Adipocyte (in vitro differentiated cells): ENCODE measurements at regions not wholly inside any gene's neighbourhood (a gene's known extent, or its start where the extent isn't known, plus 50 kb on each side); places are given as distances from the start of the nearest gene placed in this dataset.
"Not testable (repeated sequence)": the region's sequence is repeated elsewhere in the genome, so short reads cannot be mapped to it uniquely, and the experiment has no call there.

Source experiments
- DNase-seq: peaks from one replicate; pipeline ENCODE4 v3.0.0-alpha.2; 2015; ENCODE audit warnings: low read depth
- H3K27me3 ChIP-seq: replicated peaks from 2 replicates; pipeline ENCODE4 v1.7.0; 2013; ENCODE audit warnings: mild to moderate bottlenecking, low read length, moderate library complexity; ENCODE audit not compliant: control insufficient read depth, insufficient read depth
- H3K36me3 ChIP-seq: 2 replicates; pipeline ENCODE4 v1.7.0; 2013; ENCODE audit warnings: low read length, mild to moderate bottlenecking, moderate library complexity; ENCODE audit not compliant: control insufficient read depth, insufficient read depth, severe bottlenecking
- H3K4me1 ChIP-seq: 2 replicates; pipeline ENCODE4 v1.7.0; 2013; ENCODE audit warnings: mild to moderate bottlenecking, low read length, moderate library complexity; ENCODE audit not compliant: control insufficient read depth, insufficient read depth
- H3K4me3 ChIP-seq: 2 replicates; pipeline ENCODE4 v1.7.0; 2013; ENCODE audit warnings: mild to moderate bottlenecking, low read length, moderate library complexity
- H3K9ac ChIP-seq: 2 replicates; pipeline ENCODE4 v1.7.0; 2013; ENCODE audit warnings: mild to moderate bottlenecking, low read length, moderate library complexity
- H3K9me3 ChIP-seq: 2 replicates; pipeline ENCODE4 v1.7.0; 2013; ENCODE audit warnings: mild to moderate bottlenecking, low read length, moderate library complexity; ENCODE audit not compliant: control insufficient read depth

- Histone ChIP-seq H3K36me3 (no peaks in the 10 kb centered on the region), H3K4me1 (no peaks in the 10 kb centered on the region), H3K4me3 (no peak overlapping the region), H3K27me3 (peaks cover 4% of the 10 kb centered on the region), H3K9me3 (no peaks in the 10 kb centered on the region), H3K9ac (no peak overlapping the region)
- DNase-seq: no peak
Measured at GRCh38 chr1:5727871-5728643, 264.2 kb downstream of the NPHP4 start.

GRCh38 chr1:5727191-5727590, 265.0 kb downstream of the NPHP4 start:
- Histone ChIP-seq H3K36me3 (no peaks in the 10 kb centered on the region), H3K9me3 (no peaks in the 10 kb centered on the region), H3K4me3 (no peak overlapping the region), H3K27me3 (peaks cover 4% of the 10 kb centered on the region), H3K9ac (no peak overlapping the region), H3K4me1 (no peaks in the 10 kb centered on the region)
- DNase-seq: no peak

GRCh38 chr1:5726586-5727184, 265.5 kb downstream of the NPHP4 start:
- not testable (repeated sequence) for H3K9me3 ChIP-seq, DNase-seq, H3K36me3 ChIP-seq, H3K4me1 ChIP-seq, H3K27me3 ChIP-seq, H3K4me3 ChIP-seq, H3K9ac ChIP-seq

- no peaks in the 10 kb centered on the region for H3K36me3 ChIP-seq
- no peak overlapping the region for H3K4me3 ChIP-seq
- peaks cover 4% of the 10 kb centered on the region for H3K27me3 ChIP-seq
- no peak overlapping the region for H3K9ac ChIP-seq
- DNase-seq: no peak
- no peaks in the 10 kb centered on the region for H3K9me3 ChIP-seq
- no peaks in the 10 kb centered on the region for H3K4me1 ChIP-seq
Measured at GRCh38 chr1:5725855-5726585, 266.2 kb downstream of the NPHP4 start.

GRCh38 chr1:5725406-5725805, 266.8 kb downstream of the NPHP4 start:
- H3K9ac ChIP-seq: no peak overlapping the region
- DNase-seq: no peak
- no peaks in the 10 kb centered on the region for H3K4me1 ChIP-seq
- H3K9me3 ChIP-seq: no peaks in the 10 kb centered on the region
- no peaks in the 10 kb centered on the region for H3K36me3 ChIP-seq
- peaks cover 4% of the 10 kb centered on the region for H3K27me3 ChIP-seq
- H3K4me3 ChIP-seq: no peak overlapping the region

- H3K9me3 ChIP-seq: no peaks in the 10 kb centered on the region
- no peak for DNase-seq
- no peaks in the 10 kb centered on the region for H3K36me3 ChIP-seq
- H3K9ac ChIP-seq: no peak overlapping the region
- H3K4me1 ChIP-seq: no peaks in the 10 kb centered on the region
- peaks cover 4% of the 10 kb centered on the region for H3K27me3 ChIP-seq
- H3K4me3 ChIP-seq: no peak overlapping the region
Measured at GRCh38 chr1:5724847-5725246, 267.4 kb downstream of the NPHP4 start.

- Histone ChIP-seq H3K9me3 (no peaks in the 10 kb centered on the region), H3K36me3 (no peaks in the 10 kb centered on the region), H3K27me3 (peaks cover 7% of the 10 kb centered on the region), H3K4me1 (no peaks in the 10 kb centered on the region), H3K4me3 (no peak overlapping the region), H3K9ac (no peak overlapping the region)
- DNase-seq: no peak
Measured at GRCh38 chr1:5722635-5723164, 269.5 kb downstream of the NPHP4 start.

GRCh38 chr1:5721634-5722215, 270.5 kb downstream of the NPHP4 start:
- Histone ChIP-seq H3K36me3 (no peaks in the 10 kb centered on the region), H3K9ac (no peak overlapping the region)
- DNase-seq: no peak

GRCh38 chr1:5720936-5721335, 271.3 kb downstream of the NPHP4 start:
- no peak overlapping the region for H3K4me3 ChIP-seq

More at GRCh38 chr1:5721634-5722215, 270.5 kb downstream of the NPHP4 start:
- Histone ChIP-seq H3K27me3 (peaks cover 7% of the 10 kb centered on the region), H3K4me1 (no peaks in the 10 kb centered on the region), H3K4me3 (no peak overlapping the region), H3K9me3 (no peaks in the 10 kb centered on the region)

GRCh38 chr1:5720484-5720883, 271.7 kb downstream of the NPHP4 start:
- Histone ChIP-seq H3K36me3 (no peaks in the 10 kb centered on the region), H3K4me1 (no peaks in the 10 kb centered on the region), H3K4me3 (no peak overlapping the region), H3K27me3 (peaks cover 6% of the 10 kb centered on the region), H3K9me3 (peaks cover 3% of the 10 kb centered on the region), H3K9ac (no peak overlapping the region)
- no peak for DNase-seq

More at GRCh38 chr1:5720936-5721335, 271.3 kb downstream of the NPHP4 start:
- peaks cover 7% of the 10 kb centered on the region for H3K27me3 ChIP-seq
- H3K36me3 ChIP-seq: no peaks in the 10 kb centered on the region
- H3K9me3 ChIP-seq: no peaks in the 10 kb centered on the region
- H3K4me1 ChIP-seq: no peaks in the 10 kb centered on the region
- DNase-seq: no peak
- H3K9ac ChIP-seq: no peak overlapping the region

GRCh38 chr1:5720045-5720444, 272.2 kb downstream of the NPHP4 start:
- Histone ChIP-seq H3K36me3 (no peaks in the 10 kb centered on the region), H3K27me3 (peaks cover 3% of the 10 kb centered on the region), H3K4me3 (no peak overlapping the region), H3K9me3 (peaks cover 6% of the 10 kb centered on the region), H3K9ac (no peak overlapping the region), H3K4me1 (no peaks in the 10 kb centered on the region)
- DNase-seq: no peak
